HG02571 (cell line): ENCODE measurements at regions not wholly inside any gene's neighbourhood (a gene's known extent, or its start where the extent isn't known, plus 50 kb on each side); places are given as distances from the start of the nearest gene placed in this dataset.
"Not testable (repeated sequence)": the region's sequence is repeated elsewhere in the genome, so short reads cannot be mapped to it uniquely, and the experiment has no call there.

ENCODE experiments used
- ATAC-seq: cut with Tn5 transposase; IDR thresholded peaks from one replicate; pipeline ENCODE4 v1.9.1; 2021; ENCODE audit warnings: mild to moderate bottlenecking, moderate library complexity; ENCODE audit not compliant: unreplicated experiment

DNA sequence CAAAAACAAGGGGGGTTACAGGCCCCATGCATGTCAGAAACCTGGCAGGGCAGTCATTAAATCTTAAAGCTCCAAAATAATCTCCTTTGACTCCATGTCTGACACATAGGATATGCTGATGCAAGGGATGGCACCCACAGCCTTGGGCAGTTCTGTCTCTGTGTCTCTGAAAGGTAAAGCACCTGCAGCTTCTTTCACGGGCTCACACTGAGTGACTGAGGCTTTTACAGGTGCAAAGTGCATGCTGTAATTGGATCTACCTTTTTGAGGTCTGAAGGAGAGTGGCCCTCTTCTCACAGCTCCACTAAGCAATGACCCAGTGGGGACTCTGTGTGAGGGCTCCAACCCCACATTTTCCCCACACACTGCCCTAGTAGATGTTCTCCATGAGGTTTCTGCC lies 1309.0 kb upstream of the B3GALT2 start:
- no peak for ATAC-seq

DNA sequence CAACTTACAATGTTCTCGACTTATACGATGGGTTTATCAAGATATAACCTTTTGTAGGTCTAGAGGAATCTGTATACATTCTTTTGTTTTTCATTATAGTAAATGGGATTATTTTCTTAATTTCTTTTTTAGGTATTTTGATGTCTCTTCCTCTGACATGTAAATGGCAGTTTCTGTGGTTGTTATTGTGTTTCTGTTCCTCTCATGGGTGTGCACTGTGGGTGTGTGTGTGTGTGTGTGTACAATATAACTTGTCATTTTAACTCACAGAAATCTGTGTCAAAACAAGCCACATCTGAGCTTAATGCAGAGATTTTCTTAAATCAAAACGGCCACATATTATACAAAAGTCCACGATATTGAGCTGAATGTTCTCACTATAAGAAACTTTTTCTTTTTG lies 1300.8 kb upstream of the B3GALT2 start:
- ATAC-seq, result no peak

DNA sequence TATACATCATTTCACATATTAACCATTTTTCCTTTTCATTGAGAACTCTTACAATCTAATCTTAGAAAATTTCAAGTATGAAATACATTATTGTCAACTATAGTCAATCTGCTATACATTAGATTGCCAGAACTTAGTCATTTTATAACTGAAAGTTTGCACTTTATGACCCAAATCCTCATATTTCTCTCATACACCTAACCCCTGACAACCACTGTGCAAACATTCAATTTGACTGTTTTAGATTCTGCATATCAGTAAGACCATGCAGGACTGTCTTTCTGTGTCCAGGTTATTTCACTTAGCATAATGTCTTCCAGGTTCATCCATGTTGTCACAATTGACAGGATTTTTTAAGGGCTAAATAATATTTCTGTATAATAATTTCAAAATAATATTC lies 1299.0 kb upstream of the B3GALT2 start:
- ATAC-seq, result no peak

- no peak for ATAC-seq
These were observed 1292.3 kb upstream of the B3GALT2 start for GRCh38 chr1:194478731-194479130.

DNA sequence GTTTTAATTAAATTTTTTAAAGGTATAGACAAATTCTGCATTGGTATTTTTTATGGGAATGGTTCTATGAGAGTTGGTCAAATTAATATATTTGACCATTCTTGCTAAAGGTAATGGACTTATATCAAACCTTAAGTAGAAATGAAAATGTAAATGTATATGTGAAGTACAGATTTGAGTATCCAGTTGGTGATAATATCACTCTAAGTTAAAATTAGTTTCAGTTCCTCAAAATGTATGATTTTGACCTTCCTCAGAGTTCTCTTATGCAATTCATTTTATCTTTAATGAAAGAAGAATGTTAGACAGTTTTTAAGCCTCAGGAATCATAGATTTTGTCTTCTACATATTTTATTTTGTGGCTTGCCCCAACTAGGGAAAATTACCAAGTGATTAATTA lies 1291.5 kb upstream of the B3GALT2 start:
- ATAC-seq, result peak; percentile 50

DNA sequence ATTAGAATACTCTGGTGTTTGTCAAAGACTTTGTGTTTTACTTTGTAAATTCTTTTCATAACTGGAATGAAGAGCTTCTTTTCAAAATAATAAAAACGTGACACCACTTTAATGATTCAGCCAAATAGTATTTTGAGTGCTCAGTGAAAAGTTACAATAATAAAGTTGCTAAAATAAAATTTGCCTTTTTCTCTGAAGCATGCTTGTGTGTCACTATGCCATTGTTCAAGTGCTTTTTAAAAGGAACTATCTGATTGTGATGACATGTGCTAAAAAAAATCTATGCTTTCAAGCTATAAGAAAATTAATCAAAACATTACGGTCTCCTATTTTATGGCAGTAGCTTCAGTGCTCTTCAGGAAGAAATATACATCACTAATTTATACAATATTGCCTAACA lies 1290.5 kb upstream of the B3GALT2 start:
- ATAC-seq, result no peak

- ATAC-seq, result no peak
These were observed 1289.9 kb upstream of the B3GALT2 start for GRCh38 chr1:194476351-194476750.

DNA sequence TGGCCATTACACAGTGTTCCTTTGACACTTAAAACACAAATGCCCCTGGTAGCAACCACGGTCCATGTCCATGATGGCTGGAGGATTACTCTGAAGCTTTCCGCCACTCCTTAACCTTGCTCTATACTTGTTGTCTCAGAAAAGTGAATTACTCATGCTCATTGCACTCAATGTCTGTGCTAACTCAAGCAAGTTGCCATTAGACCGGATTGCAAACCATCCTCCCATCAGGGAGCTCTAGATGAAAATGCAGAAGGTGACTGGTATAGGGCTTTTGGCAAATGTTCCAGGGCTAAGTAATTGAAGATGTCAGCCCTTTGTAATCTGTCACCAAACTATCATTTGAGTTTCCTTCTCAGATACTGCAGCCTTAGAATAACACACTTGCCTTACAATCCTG lies 1288.3 kb upstream of the B3GALT2 start:
- no peak for ATAC-seq

DNA sequence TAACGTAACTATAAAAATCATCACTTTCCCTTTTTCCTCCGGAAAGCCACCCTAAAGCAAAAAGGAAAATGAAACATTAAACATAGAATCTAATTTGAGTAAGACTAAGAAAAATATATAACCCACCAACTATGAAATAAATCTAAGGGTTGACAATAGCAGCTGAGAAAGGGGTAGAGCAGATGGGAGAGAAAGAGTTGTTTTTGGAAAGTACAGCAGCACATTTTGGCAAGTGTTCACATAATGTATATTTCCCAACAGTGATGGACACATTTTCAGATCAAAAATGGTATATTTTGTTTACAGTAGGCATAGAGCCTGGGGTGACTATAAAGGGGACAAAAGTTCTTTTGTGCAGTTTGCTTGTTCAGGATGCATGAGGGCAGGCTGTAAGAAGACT lies 1287.4 kb upstream of the B3GALT2 start:
- no peak for ATAC-seq

DNA sequence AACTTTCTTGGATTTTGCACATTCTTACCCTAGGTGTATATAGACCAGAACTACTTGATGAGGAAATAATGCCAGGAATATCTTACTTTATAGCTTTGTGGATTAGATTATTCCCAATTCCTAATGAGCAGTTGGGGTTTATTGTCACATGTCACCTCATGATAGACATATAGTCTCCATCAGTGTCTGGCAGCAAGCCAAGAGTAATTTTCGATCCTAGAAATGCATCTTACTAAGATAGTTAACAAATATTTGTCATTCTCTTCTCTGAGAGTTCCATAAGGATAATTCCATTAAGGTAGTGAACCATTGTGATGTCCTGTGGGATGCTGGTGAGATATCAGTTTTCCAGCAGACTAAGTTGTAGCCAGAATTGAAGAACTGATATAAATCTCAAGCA lies 1282.9 kb upstream of the B3GALT2 start:
- no peak for ATAC-seq

- no peak for ATAC-seq
These were observed 1280.3 kb upstream of the B3GALT2 start for GRCh38 chr1:194466706-194467105.

DNA sequence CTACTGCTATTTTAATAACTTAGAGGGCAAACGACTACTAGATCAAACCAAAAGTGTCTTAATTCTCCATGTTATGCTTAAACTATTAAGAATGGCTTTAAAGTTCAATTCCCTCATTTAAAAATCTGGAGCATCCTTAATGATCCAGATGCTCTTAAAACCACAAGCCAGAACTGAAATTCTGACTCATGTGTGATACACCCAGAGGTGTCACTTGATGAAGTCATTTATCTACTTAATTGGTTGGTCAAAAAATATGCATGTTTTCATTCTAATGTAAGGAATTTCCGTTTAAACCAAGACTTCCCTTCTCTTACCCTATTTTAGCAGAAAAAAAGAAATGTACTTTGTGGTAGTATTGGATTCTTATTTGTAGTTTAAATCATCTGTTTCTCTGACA lies 1261.2 kb upstream of the B3GALT2 start:
- ATAC-seq, result no peak

DNA sequence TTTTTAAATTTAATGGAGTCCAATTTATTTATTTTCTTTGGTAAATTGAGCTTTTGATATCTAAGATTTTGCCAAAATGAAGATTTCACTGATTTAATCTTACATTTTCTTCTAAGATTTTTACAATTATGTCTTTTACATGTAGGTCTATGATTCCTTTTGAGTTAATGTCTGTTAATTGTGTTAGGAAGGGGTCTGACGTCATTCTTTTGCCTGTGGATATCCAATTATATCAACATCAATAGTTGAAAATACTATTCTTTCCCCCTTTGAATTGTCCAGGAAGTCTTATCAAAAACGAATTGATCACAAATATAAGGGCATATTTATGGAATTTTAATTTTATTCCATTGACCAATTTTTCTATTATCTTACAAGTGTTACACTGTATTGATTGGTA lies 1258.8 kb upstream of the B3GALT2 start:
- ATAC-seq, result no peak

DNA sequence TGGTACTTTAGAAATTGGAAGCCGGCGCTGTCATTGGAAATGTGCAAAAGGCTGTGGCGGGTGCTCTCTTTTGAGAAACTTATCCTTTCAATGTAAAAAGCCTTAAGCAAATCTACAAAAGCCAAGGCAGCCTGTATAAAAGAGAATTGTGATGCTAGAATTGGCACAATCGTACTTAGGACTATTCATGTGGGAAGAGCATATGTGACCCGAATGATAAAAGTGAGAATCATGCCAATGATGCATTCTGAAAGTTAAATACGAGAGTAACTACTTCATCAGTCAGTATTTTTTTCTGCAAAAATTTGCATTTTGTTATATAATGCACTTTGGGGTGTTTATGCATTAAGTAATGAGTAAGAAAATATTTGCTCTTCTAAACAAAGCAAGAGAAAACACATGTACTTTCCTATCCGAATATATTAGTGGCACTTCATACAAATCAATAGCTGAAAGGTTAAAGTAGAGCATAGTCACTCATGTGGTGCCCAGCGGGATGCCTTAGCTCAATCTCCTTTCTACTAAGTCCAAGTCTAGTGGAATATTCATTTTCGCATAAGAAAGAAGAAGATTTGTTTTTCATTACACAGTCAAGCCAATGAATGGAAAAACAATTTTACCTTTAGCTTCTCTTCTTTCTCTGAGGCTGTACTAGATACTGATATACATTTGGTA lies 1256.6 kb upstream of the B3GALT2 start:
- ATAC-seq, result no peak

DNA sequence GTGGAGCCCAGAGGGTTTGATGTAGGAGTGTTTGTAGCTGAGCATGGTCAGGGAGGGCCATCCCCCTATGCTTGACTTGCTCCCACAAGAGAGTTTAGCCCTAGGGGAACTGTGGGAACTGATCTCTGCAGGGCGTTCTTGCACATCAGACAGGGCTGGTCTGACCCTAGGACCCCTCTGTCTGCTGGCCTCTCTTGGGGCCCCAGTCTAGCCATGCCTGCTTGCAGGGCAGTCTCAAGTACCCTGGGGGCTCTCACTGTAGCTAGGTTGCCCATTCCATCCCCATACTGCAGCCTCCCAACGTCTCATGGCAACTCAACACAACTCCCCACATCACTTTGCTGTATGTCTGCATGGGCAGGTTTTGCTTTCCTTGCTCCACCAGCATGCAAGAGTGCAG lies 1250.7 kb upstream of the B3GALT2 start:
- no peak for ATAC-seq

DNA sequence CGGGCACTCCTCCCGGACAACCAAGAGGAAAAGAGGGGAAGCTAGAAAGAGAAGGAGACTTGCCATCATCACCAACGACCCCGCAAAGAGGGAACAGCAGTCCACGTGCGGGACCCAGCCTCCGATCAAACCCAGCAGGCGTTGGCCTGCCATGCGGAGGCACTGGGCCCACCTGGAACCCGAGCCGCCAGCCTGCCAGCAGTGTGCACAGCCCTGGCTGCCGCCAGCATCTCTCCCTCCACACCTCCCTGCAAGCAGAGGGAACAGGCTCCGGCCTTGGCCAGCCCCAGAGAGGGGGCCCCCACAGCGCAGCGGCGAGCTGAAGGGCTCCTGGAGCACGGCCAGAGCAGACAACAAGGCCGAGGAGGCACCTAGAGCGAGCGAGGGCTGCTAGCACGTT lies 1244.7 kb upstream of the B3GALT2 start:
- ATAC-seq, result no peak

DNA sequence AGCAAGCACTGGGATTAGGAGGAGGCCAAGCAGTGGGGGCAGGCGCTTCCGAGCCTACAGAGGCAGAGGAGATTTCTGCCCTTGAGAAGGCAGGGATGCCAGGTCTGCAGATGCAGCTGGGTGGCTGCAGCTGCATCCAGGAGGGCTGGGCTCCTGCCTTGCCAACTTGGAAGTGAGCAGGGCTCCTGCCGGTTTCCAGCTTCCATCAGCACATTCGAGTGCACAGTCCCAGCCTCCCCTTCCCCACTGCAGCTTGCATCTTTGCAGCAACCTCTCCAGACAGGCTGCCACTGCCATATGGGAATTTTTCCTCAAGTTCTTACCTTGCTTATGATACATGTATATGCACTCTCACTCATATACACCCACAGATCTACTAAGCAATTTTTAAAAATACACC lies 1234.3 kb upstream of the B3GALT2 start:
- no peak for ATAC-seq

DNA sequence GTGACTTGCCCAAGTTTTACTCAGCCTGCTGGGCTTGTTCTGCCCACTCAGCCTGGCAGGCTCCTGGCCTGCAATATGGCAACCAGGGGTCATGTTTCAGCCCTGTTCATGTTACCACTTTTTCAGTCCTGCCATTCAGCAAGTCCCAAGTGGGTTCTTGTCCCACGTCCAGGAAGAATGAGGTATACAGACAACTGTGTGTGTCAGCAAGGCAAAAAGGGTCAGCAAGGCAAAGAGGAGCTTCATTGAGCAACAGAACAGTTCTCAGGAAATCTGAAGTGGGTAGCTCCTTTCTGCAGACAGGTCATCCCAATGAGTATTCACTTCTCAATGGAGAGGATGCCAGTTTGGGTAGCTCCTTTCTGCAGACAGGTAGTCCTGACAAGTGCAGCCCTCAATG lies 1233.3 kb upstream of the B3GALT2 start:
- no peak for ATAC-seq

- ATAC-seq, result no peak
These were observed 1224.3 kb upstream of the B3GALT2 start for GRCh38 chr1:194410756-194411155.

DNA sequence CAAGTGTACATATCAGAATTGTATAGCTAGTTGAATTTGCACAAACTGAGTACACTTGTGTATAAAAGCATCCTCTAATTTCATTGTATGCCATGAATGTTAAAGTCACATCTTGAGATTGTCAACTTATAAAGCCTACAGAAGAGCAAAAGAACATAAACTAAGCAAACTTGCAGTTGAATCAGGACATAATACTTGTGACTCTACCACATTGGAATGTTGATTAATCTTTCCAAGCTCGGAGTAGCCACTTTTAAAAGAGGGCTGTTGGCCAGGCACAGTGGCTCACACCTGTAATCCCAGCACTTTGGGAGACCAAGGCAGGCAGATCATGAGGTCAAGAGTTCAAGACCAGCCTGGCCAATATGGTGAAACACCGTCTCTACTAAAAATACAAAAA lies 1220.8 kb upstream of the B3GALT2 start:
- ATAC-seq, result not testable (repeated sequence)

- ATAC-seq, result no peak
These were observed 1208.3 kb upstream of the B3GALT2 start for GRCh38 chr1:194394676-194395075.

GRCh38 chr1:194387531-194387930 lies 1201.1 kb upstream of the B3GALT2 start:
- ATAC-seq, result no peak

GRCh38 chr1:194378517-194378916 lies 1192.1 kb upstream of the B3GALT2 start:
- ATAC-seq, result no peak
